ENCODE measurements at regions not wholly inside any gene's neighbourhood (a gene's known extent, or its start where the extent isn't known, plus 50 kb on each side); places are given as distances from the start of the nearest gene placed in this dataset.

DNA sequence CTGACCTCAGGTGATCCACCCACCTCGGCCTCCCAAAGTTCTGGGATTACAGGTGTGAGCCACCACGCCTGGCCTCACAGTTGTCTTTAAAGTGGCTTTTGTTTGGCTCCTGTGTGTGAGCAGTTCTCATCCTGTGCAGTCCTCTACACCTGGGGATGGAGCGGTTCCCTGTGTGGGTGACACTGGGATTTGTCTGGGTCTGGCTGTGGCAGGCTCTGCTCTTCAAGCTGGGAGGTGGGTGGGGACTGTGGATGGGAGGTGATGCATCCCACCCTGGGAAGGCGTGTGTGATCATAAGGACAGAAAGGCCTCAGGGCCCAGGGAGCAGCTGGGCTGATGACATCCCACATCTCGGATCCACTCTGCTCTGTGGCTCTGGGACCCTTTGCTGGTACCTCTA is 1266.8 kb downstream of the BRD1 start:
- no peak for TF ChIP-seq CTCF (IDR thresholded peaks at IDR 0.05; ENCODE audit: insufficient read depth, low read length, poor library complexity, severe bottlenecking)
- TF ChIP-seq EZH2phosphoT487 (conservative IDR thresholded peaks at IDR 0.05; ENCODE audit: low read length) = no peak
